Activated T-cell treated with anti-CD3 and anti-CD28 coated beads for 48 hours (primary cell): ENCODE measurements at regions not wholly inside any gene's neighbourhood (a gene's known extent, or its start where the extent isn't known, plus 50 kb on each side); places are given as distances from the start of the nearest gene placed in this dataset.
"Not testable (repeated sequence)": the region's sequence is repeated elsewhere in the genome, so short reads cannot be mapped to it uniquely, and the experiment has no call there.

Experiments used
- DNase-seq: peaks from one replicate; pipeline ENCODE4 v3.0.0-alpha.2; 2020; ENCODE audit warnings: low read depth

DNA sequence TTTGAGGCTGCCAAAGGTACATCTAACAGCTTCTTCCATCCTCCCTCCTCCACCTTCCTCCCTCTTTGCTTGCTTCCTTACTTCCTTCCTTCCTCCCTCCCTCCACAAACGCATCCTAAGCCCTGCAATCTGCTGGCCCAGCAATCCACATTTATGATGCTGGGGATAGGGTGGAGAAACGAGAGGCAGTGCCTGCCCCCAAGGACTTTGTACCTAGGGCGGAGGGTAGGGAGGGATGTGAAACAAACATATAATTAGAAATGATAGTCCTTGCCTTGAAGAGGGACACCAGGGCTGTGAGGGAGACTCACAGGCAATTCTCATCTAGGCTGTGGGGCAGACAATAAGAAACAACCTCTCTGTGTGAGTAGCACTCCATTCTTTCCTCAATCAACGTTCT lies 188.3 kb downstream of the ANKRD30B start:
- no peak for DNase-seq

DNA sequence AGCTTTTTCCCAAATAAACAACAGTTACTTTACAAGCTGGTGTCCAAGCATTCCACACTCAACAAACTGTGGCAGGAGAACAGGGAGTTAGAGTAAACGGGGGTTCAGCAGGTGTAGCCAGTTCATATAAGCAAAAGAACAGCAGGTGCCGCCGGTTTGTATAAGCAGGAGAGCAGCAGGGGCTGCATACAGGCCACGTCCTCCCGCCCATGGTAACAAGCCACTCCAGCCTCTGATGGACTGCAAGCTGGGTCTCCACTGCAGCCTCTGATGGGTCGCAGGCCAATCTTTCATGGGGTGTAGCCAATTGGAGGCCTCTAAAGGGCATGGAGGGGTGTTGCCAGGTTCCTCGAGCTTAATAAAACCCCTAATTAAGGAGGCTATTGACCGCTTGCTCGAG lies 189.3 kb downstream of the ANKRD30B start:
- DNase-seq, result no peak

DNA sequence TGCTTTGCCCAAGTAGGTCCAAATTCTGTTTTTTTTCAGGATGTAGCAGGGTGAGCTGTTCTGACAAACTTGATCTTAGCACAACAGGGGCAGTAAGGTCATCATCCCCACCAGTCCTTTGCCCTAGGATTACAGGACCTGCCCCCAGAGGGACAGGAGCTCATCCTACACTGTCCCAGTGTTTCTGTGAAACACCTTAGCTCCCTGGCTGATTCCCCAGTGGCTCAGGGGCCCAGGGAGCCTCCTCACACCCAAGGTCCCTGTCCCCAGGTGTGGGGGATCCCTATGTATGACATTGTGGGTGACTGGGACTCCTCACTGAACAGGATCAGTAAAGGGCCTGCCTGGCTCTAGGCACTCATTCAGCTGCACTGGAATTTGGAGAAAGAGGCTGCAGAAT lies 191.2 kb downstream of the ANKRD30B start:
- no peak for DNase-seq

DNA sequence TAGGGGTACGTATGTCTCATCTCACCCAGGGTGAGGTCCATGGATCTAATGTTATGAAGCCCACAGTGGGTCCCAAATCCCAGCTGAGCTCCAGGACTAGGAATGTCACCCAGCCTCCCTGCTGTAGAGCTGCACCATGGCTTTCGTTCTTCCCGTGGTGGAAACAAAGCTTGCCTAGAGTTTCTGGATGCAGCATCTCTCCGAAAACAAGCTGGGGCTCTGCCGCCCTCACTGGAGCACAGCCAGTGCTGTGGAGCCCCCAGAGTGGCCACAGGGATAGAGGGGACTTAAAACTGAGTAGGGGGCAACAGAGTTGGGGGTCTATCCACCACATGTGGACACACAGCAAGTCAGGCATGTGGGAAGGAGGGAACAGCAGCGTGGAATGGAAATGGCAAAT lies 192.1 kb downstream of the ANKRD30B start:
- DNase-seq, result not testable (repeated sequence)

DNA sequence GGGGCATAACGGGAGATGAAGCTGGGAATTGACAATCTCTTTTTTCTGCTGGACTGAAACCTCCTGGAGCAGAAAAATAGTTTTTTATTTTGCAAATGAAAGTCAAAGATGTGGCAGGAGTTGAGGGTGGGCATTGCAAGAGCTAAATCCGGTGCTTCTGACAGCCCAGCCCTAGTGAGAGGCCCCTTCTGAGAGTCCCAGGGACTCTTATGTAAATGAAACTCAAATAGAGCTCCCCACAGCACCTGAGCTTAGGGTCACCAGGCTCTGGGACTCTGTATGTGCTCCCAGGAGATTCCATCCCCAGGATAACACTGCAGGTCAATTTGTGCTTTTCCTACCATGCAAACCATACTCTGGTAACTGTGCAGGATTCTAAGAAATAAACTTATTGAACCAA lies 192.8 kb downstream of the ANKRD30B start:
- DNase-seq, result no peak

DNA sequence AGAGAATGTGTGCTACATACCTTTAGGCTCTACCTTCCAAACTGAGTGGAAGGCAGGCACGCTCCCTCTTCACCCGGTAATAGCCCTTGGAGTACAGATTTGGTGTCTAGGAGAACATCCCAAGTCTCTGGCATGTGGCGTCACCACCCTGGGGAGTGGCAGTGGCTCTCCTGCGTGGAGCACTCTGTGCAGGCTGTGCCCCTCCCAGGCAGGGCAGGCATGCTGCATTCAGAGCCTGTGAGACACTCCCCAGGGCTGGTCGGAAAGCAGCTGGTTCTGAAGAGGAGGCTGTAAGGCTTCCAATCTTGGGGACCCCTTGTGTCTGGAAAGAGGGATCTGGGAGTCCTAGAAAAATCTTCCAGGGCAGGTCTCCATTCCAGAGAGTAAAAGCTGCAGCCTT lies 193.3 kb downstream of the ANKRD30B start:
- DNase-seq, result no peak

DNA sequence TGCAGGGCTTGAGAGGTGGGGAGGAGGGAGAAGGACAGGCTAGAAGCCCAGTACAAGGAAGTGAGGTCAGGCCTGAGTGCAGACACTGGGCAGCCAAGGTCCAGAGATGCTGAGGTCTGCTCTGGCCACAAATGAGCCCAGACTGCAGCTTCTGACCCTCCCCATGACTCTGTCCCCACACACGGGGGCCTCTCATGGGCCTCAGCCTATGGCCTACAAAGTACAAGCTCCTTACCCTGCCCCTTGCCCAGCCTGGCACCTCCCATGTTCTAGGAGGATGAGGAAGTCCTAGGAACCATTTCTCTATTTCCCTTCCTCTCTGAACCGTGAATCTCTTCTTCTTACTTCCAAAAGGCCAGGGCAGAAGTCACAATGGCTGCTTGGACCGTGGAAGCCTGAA lies 193.8 kb downstream of the ANKRD30B start:
- DNase-seq, result no peak

DNA sequence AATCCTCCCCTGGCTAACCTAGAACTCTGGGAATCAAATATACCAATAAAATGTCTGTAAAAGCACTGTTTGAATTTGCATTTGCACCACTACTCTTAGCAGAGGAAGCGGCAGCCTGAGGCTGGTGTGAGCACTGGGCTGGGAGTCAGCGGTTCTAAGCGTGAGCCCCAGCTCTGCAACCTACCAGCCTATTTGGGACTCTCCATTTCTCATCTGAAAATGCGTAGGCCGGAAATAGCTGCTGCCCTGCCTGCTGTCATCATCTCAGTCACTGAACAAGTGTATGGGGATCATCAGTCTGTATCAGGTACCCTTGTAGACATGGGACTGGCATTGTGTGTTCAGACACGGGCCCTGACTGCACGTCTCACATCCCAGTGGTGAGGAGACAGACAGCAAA lies 194.3 kb downstream of the ANKRD30B start:
- DNase-seq, result no peak

DNA sequence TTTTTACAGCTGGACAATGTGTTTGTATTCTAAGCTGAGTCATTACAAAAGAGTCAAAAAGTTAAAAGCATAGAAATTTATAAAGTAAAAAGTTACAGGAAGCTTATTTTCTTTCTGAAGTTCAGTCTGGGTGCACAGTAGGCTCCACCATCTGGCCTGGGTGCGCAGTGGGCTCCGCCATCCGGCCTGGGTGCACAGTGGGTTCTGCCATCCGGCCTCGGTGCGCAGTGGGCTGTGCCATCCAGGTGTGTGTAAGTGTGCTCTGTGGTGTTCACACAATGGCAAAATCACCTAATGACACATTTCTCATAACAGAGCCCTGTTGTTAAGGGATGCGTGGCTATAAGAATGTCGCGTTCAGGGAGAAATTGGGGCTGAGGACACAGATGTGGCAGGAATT lies 195.5 kb downstream of the ANKRD30B start:
- no peak for DNase-seq

DNA sequence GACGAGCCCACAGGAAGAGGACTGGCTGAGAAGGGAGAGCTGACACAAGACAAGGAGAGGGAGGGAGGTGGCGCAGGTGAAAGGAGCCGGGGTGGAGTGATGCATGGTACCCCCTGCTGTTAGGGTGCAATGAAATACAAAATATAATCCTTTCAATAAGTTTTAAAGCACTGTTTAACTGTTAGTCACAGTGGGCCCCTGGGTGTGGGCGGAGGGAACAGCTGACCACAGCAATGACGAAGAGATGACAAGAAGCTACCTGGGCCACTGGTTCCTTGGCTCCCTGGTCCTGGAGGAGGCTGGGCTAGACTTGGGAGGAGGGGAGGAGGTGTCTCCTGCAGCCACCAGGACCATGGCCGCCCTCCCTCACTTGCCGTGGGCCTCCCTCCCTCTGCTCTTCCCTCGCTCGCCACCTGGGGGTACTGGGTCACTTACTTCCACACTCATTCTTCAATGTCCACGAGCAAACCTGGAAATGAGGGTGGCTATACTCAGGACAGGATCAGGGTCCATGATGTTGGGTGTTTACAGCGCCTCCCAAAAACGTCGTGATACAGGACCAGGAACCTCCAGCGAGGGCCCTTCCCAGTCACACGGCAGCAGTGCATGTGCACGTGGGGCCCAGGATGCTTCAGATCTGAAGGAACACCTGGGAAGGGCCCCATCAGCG lies 196.1 kb downstream of the ANKRD30B start:
- DNase-seq, result no peak

DNA sequence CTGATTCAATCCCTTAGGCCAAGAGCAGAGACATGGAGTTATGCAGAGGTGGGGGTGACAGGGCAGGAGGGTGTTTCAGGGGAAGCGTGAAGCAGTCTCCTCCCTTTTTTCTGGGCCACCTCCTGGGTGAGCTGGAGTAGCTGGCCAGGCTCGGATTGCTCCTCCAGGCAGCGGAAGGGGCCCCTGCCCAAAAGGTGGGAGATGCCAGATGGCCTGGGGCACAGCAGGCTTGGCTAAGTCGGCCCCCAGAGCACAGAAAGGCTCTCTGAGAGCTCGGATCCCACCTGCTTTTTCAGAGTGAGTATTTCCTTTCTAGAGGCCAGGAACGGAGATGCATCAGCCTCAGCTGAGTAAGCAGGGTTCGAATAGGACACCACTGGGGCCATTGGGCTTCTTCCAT lies 196.9 kb downstream of the ANKRD30B start:
- no peak for DNase-seq

DNA sequence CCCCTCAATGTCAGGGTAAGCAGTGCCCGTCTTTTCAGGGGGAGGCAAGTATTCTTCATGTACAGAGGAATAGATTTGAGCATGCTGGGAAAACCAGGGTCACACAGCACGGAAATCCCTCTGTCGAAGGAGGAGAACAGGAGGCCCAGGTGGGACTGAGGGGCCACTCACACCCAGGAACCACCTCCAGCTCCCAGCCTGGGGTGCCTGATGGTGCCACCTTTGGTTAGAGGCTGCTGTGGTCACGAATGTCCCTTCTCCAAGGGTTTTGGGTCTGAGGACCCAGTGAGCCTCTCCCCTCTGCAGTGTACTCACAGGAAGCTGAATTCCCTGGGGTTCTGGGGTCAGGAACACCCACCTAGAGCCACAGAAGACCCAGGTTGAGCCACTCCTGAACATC lies 197.3 kb downstream of the ANKRD30B start:
- no peak for DNase-seq

DNA sequence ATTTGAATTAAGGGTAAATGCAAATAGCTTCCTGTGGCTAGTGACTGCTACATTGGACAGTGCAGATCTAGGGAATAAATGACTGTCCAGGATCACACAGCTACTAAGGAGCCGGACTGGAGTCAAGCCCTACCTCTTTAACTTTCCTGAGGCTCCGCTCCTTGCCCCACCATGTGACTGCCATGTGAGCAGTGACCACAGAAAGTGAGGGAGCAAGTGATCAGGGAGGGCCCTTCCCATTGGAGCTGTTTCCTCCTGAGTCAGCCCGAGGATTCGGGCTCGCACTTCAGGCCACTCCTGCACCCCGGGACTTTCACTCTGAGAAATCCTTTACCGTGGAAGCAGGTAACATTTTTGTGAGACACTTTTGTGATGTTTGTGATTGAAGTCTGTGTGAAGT lies 198.0 kb downstream of the ANKRD30B start:
- no peak for DNase-seq

DNA sequence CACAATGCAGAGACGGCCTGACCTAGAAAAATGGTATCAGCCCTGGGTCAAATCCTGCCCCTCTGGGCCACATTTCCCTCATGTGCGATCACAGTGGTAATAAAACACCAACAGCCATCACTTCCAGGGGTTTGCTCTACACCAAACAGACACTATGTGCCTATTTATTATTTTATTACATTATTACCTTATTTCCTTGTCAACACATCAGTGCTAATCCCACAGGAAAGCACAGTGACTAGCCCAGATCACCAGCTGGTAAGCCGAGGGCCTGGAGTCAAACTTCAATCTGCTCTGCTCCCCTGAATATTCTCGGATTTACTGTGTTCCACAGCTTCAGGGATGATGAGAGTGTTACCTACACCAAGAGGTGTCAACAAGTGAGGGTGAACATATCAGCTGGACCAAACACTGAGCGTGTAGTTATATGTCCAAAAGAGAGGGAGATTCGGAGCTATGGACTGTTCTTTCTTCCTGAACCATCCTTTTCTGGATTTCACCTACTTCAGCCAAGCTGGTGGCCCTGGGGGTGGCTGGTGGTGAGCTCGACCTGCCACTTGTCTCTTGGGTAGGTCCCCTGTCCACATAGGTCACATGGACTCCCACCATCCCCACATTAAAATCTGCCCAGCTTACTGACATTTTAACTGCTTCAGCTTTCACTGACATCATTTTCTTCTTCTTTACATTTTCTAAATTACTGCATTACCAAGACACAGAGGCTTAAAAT lies 198.9 kb downstream of the ANKRD30B start:
- DNase-seq, result not testable (repeated sequence)

DNA sequence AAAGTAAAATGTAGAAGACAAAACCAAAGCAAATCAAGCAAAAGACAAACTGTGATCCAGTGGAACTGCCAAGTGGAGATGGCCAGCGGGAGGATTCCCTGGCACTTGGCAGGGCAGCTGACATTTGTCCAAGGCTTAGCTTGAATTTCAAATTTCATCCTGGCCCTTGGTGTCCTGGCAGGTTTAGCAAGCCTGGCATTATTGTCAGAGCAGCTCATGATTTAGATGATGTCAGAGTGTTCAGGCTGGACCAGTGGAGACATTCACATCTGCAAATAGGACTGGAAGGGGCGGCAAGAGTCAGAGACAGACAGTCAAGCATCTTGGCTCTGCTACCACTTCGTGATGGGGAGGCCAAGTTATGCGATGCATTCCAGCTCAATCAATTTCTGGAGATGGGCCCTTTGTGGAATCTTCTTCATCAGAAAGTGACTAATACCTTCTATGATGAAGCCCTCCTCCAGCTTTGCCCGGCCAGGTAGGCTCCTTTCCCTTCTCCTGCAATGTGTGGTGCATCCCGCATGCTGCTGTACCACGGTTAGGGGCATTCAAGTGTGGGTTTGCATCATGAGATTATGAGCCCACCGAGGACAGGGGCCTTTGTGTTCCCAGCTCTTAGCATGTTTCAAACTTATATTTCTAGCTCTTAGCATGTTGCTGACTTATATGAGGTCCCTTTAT lies 199.7 kb downstream of the ANKRD30B start:
- no peak for DNase-seq

DNA sequence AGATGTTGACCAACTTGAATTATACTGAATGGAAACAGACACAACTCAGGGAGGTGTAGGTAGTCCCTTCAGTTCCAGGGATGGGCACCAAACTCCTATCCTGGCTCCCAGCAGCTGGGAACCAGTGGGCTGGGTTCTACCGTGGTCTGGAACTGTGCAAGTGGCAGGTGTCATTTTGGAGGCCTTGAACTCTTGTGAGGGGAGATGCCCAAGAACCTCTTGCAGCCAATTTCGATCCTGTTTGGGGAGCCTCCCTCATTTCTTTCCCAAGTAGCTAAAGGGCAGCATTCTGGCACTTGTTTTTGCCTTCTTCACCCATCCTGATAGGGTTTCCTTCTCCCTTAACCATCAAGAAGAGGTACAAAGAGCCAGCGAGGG lies 200.2 kb downstream of the ANKRD30B start:
- DNase-seq, result no peak

DNA sequence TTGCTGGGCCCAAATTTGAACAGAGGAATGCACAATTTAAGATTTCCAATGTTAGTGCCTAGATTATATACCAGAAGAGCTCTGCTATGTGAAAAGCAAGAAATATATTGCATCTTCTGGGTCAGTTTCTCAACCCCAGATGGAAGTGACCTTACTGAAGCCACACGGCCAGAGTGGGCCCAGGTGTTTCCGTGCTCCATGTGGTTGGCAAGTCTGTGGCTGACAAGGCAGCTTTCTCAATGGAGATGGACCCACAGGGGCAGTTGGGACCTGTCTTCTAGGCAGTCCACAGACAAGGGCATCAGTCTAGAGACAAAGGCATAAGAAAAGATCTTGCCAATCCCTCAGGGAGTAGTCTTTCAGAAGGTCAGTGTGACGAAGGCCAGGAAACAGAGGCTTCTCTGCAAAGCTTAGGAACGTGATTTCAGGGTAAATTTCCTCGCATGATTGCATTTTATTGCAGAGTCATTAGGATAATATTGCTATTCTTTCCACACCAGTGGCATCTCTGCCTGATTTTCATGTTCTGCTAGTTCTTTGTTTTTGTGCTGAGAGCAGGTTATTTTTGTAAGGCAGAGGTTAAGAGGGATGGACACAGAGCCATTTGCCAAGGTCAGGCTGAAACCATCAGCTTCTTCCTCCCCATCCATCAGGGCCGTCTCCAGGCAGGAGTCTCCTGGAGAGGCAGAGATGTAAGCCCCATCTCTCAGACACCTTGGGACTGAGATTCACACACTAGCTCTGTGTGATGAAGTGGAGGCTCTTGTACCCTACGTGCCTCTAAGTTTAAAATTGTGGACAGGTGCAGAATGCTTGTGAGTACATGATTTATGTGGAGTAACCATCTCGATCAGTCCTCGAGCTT lies 202.1 kb downstream of the ANKRD30B start:
- DNase-seq, result no peak

DNA sequence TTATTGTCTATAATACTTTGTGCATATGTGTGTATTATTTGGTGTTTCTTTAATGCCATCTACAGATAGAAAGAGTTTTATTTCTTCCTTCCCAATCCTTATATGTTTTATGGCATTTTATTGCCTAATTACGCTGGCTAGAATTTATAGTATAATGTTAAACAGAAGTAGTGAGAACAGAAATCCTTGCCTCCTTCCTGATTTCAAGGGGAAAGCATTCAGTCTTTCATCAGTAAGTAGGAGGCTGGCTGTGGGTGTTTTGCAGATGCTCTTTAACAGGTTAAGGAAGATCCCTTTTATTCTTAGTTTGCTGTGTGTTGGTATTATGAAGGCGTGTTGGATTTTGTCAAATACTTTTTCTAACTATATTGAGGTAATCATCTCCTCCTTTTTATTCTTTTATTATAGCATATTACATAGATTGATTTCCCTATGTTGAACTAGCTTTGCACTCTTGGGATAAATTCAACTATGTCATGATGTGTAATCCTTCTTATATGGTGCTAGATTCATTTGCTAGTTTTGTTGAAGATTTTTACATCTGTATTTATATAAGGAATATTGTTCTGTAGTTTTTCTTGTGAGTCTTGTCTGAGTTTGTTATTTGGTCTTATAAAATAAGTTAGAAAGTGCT lies 204.6 kb downstream of the ANKRD30B start:
- DNase-seq, result not testable (repeated sequence)

DNA sequence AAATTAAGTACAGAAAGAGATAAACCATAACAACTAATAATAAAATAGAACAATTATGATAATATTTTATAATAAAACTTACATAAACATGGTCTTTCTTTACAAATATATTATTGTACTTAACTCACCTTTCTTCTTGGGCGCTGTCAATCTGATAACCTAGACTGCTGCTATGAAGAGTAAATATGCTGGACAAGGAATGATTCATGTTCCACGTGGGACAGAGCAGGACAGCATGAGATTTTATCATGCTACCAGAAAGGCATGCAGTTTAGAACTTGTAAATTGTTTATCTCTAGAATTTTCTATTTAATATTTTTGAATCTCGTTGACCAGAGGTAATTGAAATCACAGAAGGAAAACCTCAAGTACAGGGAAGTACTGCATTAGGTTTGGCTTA lies 210.7 kb downstream of the ANKRD30B start:
- DNase-seq, result no peak

DNA sequence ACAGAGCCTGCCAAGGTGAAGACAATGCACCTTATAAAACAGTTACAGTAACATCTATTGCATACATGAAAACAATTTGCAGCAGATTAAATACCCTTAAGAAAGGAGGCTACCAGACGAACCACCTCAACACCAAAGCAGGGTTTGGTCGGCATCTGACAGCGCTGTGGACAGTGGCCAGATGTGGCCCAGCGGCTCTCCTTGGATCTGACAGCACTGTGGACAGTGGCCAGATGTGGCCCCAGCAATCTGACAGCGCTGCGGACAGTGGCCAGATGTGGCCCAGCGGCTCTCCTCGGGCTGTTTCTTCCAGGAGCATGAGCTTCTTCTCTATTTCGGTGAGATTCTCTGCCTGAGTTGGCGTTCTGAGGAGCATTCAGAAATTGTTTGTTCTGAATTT lies 211.6 kb downstream of the ANKRD30B start:
- DNase-seq, result no peak

DNA sequence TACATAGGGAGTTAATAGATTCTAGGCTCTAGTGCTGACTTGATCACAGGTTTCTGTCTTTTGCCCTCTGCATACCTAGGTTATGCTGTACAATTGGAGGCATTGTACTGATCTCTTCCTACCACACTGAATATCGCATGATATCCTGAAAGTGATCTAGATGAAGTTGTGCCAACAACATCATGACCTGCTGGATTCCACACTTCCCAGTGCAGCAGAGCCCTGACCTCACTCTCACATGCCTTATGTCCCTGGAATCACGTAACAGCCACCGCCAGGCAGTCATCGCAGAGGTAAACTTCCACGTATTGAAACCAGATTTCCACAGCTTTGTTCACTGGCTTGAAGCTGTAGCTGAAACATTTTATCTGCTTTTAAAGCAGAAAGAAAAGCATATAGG lies 214.0 kb downstream of the ANKRD30B start:
- DNase-seq, result no peak

DNA sequence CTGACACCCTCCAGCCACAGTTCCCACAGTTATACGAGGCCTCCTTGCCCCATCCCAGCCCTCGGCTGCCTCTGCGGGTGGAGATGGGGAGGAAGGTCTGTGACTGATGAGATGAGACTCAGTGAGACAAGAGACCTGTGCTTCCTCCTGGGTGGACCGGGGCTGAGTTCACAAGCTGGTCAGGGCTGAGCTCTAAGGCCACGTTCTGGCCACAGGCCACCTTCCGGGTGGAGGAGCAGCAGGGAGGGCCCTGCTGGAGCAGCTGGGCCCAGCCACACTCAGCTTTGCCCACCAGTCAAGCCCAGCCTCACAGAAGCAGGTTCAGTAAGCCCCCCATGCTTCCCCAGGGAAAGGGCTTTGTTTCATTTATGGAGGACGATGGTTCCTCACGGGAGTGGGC lies 214.7 kb downstream of the ANKRD30B start:
- DNase-seq, result no peak
